ENCODE measurements at regions not wholly inside any gene's neighbourhood (a gene's known extent, or its start where the extent isn't known, plus 50 kb on each side); places are given as distances from the start of the nearest gene placed in this dataset.

DNA sequence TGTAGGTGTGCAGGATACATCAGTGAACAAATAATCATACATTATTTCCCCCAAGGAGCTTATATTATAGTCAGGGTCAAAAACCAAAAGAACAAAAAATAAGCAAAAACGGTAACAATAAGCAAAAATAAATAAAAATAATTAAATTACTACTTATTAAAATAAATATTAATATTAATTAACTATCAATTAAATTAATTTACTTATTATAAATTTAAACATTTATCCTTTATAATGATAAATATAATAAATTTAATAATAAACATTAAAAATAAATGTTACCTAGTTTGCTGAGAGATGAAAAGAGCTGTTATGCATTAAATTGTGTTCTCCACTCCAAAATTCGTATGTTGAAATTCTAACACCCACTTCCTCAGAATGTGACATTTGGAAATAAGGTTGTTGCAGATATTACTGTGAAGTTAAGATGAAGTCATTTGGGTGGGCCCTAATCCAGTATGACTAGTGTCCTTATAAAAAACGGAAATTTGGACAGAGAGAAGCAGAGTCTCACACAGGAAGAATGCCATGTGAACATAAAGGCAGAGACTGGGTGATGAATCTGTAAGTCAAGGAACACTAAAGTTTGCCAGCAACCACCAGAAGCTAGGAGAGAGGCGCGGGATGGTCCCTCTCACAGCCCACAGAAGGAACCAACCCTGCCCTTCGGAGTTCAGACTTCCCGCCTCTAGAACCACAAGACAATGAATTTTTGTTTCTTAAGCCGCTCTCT, 67.2 kb upstream of the IBSP start:
- TF ChIP-seq, protein P1, sequence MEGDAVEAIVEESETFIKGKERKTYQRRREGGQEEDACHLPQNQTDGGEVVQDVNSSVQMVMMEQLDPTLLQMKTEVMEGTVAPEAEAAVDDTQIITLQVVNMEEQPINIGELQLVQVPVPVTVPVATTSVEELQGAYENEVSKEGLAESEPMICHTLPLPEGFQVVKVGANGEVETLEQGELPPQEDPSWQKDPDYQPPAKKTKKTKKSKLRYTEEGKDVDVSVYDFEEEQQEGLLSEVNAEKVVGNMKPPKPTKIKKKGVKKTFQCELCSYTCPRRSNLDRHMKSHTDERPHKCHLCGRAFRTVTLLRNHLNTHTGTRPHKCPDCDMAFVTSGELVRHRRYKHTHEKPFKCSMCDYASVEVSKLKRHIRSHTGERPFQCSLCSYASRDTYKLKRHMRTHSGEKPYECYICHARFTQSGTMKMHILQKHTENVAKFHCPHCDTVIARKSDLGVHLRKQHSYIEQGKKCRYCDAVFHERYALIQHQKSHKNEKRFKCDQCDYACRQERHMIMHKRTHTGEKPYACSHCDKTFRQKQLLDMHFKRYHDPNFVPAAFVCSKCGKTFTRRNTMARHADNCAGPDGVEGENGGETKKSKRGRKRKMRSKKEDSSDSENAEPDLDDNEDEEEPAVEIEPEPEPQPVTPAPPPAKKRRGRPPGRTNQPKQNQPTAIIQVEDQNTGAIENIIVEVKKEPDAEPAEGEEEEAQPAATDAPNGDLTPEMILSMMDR (conservative IDR thresholded peaks at IDR 0.05 in 1 of 2, IDR thresholded peaks at IDR 0.05 in 1 of 2; ENCODE audit: extremely low read depth in 1 of 2, insufficient read depth in 1 of 2, low read depth in 1 of 2, low read length in 2 of 2), result no peak
- no peak for TF ChIP-seq EZH2 (IDR thresholded peaks at IDR 0.05; ENCODE audit: borderline replicate concordance, low read length)

Measured in mammary epithelial cell (primary cell).